ENCODE measurements at regions not wholly inside any gene's neighbourhood (a gene's known extent, or its start where the extent isn't known, plus 50 kb on each side); places are given as distances from the start of the nearest gene placed in this dataset.
"Not testable (repeated sequence)": the region's sequence is repeated elsewhere in the genome, so short reads cannot be mapped to it uniquely, and the experiment has no call there.

DNA sequence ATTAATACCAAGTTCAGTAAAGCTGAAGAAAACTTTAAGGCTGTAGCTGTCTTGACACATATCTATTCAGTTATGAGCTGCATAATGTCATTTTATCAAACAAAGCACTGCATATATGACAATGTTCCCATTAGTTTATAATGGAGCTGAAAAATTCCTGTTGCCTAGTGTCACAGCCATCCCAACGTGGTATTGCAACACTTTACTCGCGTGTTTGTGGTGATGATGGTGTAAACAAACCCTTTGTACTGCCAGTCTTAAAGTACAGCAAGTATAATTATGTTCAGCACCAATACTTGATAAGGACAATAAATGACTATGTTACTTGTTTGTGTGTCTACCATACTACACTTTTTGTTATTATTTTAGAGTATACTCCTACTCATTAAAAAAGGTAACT lies 1415.6 kb upstream of the PCDH7 start:
- peak; percentile 70 for DNase-seq (ENCODE audit: low spot score)

- DNase-seq (ENCODE audit: low spot score), result no peak
These were observed 1412.9 kb upstream of the PCDH7 start for GRCh38 chr4:29307256-29307655.

DNA sequence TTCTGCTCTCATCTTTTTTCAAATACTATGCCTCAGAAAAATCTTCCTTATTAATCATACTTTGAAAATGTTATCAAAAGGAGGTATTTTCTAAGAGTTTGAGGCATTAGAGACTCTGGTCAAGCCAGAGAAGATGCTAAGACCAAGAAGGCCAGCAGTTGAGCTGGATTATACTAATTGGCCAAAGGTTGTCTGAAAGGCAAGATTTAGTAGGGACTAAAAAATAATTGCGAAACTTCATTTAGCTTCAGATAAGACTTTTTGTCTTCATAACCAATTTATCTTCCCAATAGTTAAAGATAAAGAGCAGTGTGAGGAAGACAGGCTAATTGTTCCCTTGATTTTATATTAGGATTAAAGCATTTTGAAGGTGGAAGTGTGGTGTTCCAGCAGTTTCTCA lies 1412.4 kb upstream of the PCDH7 start:
- DNase-seq (ENCODE audit: low spot score), result no peak

DNA sequence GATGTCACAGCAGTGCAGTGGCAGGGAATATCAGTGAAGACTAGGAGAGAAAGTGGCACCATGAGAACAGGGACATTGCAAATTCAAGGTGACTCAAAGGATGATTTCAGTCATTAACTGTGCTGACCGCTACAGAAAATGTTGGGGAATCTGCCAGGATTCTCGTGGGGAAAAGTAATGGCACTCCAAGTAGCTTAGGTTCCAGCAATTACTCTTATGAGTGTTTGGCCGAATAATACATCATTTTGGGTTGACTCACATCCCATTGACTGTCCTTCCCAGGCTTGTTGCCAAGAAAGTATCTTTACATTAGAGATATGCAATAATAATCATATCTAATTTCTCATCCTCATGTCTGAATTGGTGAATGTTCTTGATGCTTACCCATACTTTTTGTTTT lies 1411.1 kb upstream of the PCDH7 start:
- no peak for DNase-seq (ENCODE audit: low spot score)

DNA sequence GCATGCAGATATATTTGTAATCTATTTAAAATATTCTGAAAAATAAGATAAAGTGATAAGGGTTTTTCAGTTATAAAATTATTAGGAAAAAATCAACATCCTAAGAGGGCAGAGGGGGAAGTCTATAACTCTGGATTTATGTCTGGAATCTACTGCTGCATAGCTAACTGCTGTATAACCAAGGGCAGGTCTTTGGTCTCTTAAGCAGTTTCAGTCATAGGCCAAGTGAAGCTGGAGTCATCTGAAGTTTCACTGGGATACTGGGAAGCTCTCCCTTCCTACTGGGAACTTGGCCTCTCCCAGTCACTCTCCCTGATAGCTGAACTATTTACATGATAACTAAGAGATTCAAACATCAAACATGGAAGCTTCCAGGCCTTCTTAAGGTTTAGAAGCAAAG lies 1409.9 kb upstream of the PCDH7 start:
- no peak for DNase-seq (ENCODE audit: low spot score)

DNA sequence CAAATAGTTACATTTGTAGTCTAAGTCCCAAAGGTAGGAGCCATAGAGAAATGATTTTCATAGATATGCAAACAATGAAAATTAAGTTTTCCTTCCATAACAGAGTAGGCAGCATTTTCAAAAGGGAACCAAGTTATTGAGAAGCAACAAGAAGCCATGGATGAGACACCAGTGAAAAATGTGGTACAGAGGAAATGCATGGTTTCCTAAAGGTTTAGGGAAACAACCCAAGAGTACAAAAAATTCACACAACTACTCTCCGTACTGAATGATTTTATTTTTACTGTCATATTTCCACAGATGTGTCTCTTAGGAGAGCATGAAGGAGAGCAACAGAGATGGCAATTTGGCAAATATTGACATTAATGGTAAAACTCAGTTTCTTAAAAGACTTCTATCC lies 1408.9 kb upstream of the PCDH7 start:
- no peak for DNase-seq (ENCODE audit: low spot score)

GRCh38 chr4:29319663-29320340 lies 1400.4 kb upstream of the PCDH7 start:
- no peak for DNase-seq (ENCODE audit: low spot score)

DNA sequence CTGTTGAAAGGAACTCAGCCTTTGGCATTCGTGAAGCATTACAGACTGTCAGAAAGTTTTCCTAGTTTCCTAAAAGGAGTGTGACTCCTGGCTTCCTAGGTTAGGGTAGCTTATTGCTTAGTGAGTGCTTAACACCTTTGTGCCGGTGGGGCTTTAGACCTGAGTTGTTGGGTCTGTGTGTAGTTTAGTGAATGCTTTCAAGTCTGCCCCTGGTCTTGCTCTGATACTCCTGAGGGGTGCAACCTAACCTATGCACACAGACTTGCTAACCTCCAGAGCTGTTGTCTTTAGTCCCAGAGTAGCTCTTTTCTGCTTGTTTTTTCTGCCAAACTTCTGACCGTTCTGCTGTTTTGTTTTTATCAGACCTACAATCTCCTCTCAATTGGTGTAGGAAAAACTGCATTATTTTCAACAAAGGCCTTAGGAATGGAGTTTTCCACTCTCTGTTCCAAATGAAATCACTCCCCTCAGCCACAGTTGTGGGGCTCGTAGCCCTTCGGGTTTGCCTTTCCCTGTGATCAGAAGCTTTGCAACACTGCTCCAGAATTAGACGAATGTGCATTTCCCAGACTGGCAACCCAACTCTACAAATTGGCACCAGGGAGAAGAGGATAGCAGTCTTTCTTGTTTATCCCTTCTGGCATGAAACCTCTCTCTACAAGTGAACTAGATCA lies 1399.1 kb upstream of the PCDH7 start:
- no peak for DNase-seq (ENCODE audit: low spot score)

GRCh38 chr4:29326004-29326403 lies 1394.2 kb upstream of the PCDH7 start:
- no peak for DNase-seq (ENCODE audit: low spot score)

GRCh38 chr4:29326816-29327215 lies 1393.4 kb upstream of the PCDH7 start:
- no peak for DNase-seq (ENCODE audit: low spot score)

- DNase-seq (ENCODE audit: low spot score), result no peak
These were observed 1383.3 kb upstream of the PCDH7 start for GRCh38 chr4:29336861-29337260.

DNA sequence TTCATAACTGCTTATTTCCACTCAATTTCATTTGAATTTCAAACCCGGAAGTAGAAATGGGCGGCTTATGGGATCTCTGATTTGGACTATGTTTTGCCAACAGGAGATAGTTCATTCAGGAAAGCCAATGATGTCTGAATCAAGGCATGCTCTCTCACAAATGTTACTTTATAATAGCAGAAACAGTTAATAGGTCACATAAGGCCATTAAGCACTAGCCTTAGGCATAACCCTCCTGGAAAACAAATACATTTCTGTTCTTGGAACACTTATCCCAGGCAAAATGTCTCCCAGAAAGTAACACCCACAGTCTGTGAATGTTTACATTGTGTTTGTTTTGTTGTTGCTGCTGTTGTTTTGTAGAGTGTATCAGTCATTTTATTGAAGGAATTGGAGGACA lies 1347.2 kb upstream of the PCDH7 start:
- no peak for DNase-seq (ENCODE audit: low spot score)

GRCh38 chr4:29375716-29376115 lies 1344.5 kb upstream of the PCDH7 start:
- DNase-seq (ENCODE audit: low spot score), result no peak

DNA sequence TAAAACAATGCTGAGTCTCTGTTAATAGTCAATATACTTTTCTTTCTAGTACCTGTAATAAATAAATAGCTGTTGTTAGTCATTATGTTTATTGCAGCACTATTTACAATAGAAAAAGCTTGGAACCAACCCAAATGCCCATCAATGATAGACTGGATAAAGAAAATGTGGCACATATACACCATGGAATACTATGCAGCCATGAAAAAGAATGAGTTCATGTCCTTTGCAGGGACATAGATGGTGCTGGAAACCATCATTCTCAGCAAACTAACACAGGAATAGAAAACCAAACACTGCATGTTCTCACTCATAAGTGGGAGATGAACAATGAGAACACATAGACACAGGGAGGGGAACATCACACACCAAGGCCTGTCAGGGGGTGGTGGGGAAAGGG lies 1341.9 kb upstream of the PCDH7 start:
- not testable (repeated sequence) for DNase-seq (ENCODE audit: low spot score)

DNA sequence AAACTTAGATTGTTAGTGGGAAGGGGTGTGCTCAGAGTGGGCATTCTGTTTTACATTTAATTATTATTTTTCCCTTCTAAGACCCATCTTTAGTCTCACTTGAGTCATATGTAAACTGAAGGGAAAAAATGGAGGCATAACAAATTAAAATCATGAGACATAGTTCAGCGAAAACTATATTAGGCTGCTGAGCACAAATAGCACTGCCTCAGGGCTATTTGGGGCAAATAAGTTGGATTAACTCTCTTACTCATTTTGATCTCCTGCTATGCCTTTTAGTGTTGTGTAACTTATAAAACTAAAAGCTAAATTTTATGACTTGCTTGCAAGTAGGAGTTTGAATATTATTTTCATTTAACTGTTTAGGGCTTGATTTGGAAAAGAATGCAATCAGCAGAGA lies 1329.2 kb upstream of the PCDH7 start:
- DNase-seq (ENCODE audit: low spot score), result no peak

DNA sequence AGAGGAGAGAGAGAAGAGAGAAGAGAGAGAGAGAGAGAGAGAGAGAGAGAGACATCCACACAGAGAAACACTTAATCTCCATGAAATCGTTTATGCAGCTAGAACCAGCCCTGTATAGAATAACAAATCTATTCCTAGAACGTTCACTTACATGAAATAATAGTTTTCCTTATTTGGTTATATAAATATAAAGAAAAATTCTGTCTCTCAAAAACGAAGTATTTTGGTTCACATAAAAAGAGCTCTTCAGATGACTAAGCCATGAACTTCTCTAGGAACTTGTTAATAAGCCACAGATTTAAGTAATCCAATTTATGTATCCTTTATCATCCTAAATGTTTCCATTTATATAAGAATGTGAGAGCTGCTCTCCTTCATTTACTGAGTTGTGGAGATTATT lies 1315.1 kb upstream of the PCDH7 start:
- no peak for DNase-seq (ENCODE audit: low spot score)

GRCh38 chr4:29415771-29416170 lies 1304.4 kb upstream of the PCDH7 start:
- DNase-seq (ENCODE audit: low spot score), result no peak

DNA sequence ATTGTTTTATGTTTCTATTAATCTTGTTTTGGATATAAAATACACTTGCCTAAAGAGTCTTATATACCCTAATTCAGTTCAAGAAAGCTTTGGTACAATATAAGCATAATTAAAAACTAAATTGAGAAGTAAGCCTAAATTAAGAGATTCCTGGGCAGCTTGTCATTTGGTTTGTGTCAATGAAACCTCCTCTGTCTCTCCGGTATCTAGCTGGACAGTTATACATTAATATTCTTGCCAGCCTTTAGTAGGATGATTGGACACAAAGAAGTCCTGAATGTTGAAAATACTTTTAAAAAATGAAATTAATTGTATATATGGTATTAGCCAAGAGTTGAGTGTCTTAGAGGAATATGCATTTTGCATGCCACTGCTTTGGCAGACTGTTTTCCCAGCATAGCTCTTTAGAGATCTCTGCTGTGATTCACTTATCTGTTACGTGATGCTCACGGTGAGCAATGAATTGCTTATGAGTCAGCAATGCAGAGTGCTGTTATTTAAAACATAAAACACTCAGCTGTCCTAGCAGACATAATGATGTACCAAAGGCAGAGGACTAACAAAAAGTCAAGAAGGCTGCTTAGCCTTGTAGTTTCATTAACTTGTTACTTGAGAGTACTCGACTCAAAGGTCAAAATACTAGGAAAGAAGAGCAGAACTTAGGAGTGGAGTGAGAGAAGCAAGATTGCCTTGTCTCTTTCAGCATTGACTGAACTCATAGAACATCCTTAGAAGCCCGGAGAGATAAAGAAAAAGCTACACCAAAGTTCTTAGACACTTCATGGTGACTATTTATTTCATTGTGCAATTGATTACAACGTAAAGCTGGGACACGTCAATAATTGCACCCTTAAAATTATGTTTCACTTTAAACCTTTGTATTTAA lies 1296.1 kb upstream of the PCDH7 start:
- peak; percentile 5 for DNase-seq (ENCODE audit: low spot score)

- no peak for DNase-seq (ENCODE audit: low spot score)
These were observed 1266.8 kb upstream of the PCDH7 start for GRCh38 chr4:29453303-29453820.

DNA sequence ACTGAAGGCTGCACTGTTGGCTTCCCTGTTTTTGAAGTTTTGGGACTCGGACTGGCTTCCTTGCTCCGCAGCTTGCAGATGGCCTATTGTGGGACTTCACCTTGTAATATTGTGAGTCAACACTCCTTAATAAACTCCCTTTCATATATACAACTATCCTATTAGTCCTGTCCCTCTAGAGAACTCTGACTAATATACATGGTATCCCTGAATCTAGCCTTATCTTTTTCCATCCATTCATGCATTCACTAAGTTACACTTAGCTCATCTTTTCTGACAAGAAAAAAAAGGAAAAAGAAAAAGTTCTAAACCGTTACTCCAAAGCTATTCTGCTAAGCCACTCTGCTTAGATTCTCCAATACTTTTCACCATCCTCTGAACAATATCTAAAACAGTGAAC lies 1260.2 kb upstream of the PCDH7 start:
- no peak for DNase-seq (ENCODE audit: low spot score)

DNA sequence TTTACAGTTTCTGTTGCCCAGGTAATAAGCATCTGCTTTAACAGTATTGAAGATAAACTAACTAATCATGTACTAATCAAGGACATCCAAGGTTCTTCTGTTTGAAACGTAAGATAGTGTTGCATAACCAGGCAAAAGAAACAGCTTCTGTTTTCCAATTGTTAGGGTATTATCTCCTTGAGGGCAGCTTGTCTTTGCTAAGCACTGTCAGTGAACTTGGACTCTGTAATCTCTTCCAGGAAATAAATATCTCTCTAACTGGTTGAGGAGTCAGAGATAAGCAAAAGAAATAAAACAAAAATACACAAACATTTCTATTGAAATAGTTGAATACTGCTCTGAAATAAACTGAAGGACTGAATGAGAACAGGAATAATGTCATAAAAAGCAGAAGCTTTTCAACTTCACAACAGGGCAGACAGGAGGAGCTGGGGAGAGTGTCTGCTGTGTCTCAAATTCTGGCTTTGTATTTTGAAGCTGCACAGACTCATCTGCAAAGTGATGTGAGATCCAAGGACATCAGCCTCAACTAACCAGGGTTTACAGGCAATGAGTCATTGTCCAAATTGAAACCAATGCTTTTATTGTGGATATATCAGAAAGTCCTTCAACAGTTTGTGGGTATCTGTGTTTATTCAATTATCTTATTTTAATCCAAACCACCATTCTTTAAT lies 1253.0 kb upstream of the PCDH7 start:
- DNase-seq (ENCODE audit: low spot score), result no peak

All from SW480 (cell line).